Nephron progenitor cell (in vitro differentiated cells): ENCODE measurements at regions not wholly inside any gene's neighbourhood (a gene's known extent, or its start where the extent isn't known, plus 50 kb on each side); places are given as distances from the start of the nearest gene placed in this dataset.
A peak's percentile ranks its signal among the peaks of the same experiment; 100 is the strongest.

Source experiments
- DNase-seq: peaks from one replicate; pipeline ENCODE4 v3.0.0; 2021
- H3K27ac Mint-ChIP-seq: 2 replicates; pipeline ENCODE4 v1.8.0; 2021; ENCODE audit warnings: mild to moderate bottlenecking, moderate library complexity, mixed read lengths
- H3K27me3 Mint-ChIP-seq: 2 replicates; pipeline ENCODE4 v1.8.0; 2021; ENCODE audit warnings: mild to moderate bottlenecking, low read depth, mixed read lengths; ENCODE audit not compliant: poor library complexity
- H3K36me3 Mint-ChIP-seq: 2 replicates; pipeline ENCODE4 v1.8.0; 2021; ENCODE audit warnings: low read depth, mixed read lengths
- H3K4me1 Mint-ChIP-seq: 2 replicates; pipeline ENCODE4 v1.8.0; 2021; ENCODE audit warnings: mixed read lengths
- H3K4me3 Mint-ChIP-seq: 2 replicates; pipeline ENCODE4 v1.8.0; 2021; ENCODE audit warnings: mild to moderate bottlenecking, moderate library complexity, mixed read lengths
- H3K9me3 Mint-ChIP-seq: 2 replicates; pipeline ENCODE4 v1.8.0; 2021; ENCODE audit warnings: mild to moderate bottlenecking, moderate library complexity, mixed read lengths
- CTCF ChIP-seq: fragments of 200-600 bp; sonication (generic); IDR thresholded peaks from 2 replicates; pipeline ENCODE4 v1.5.0; 2021; ENCODE audit warnings: antibody characterized with exemption

- Mint-ChIP-seq H3K4me1 (peaks cover 15% of the 10 kb centered on the region), H3K27ac (no peak overlapping the region), H3K9me3 (no peaks in the 10 kb centered on the region), H3K36me3 (no peaks in the 10 kb centered on the region), H3K27me3 (peaks cover 10% of the 10 kb centered on the region), H3K4me3 (no peak overlapping the region)
- TF ChIP-seq CTCF, result no peak
- DNase-seq, result no peak
These were observed 53.3 kb downstream of the FOXD1 start for GRCh38 chr5:73395256-73395655.

- no peak overlapping the region for H3K27ac Mint-ChIP-seq
- no peak overlapping the region for H3K4me3 Mint-ChIP-seq
- H3K36me3 Mint-ChIP-seq, result no peaks in the 10 kb centered on the region
- H3K27me3 Mint-ChIP-seq, result peaks cover 9% of the 10 kb centered on the region
- no peaks in the 10 kb centered on the region for H3K9me3 Mint-ChIP-seq
- TF ChIP-seq CTCF, result no peak
- DNase-seq, result no peak
- peaks cover 15% of the 10 kb centered on the region for H3K4me1 Mint-ChIP-seq
These were observed 54.0 kb downstream of the FOXD1 start for GRCh38 chr5:73394610-73395009.

GRCh38 chr5:73393611-73394489 lies 54.7 kb downstream of the FOXD1 start:
- TF ChIP-seq CTCF, result no peak
- no peak overlapping the region for H3K27ac Mint-ChIP-seq

GRCh38 chr5:73392775-73393174 lies 55.8 kb downstream of the FOXD1 start:
- no peaks in the 10 kb centered on the region for H3K9me3 Mint-ChIP-seq
- H3K4me3 Mint-ChIP-seq, result no peak overlapping the region
- H3K36me3 Mint-ChIP-seq, result no peaks in the 10 kb centered on the region
- H3K27ac Mint-ChIP-seq, result no peak overlapping the region
- no peak for TF ChIP-seq CTCF
- H3K4me1 Mint-ChIP-seq, result peaks cover 28% of the 10 kb centered on the region
- no peak for DNase-seq
- H3K27me3 Mint-ChIP-seq, result peaks cover 7% of the 10 kb centered on the region

More at GRCh38 chr5:73393611-73394489, 54.7 kb downstream of the FOXD1 start:
- no peak for DNase-seq
- H3K4me3 Mint-ChIP-seq, result no peak overlapping the region
- no peaks in the 10 kb centered on the region for H3K9me3 Mint-ChIP-seq
- H3K36me3 Mint-ChIP-seq, result no peaks in the 10 kb centered on the region
- H3K27me3 Mint-ChIP-seq, result peaks cover 9% of the 10 kb centered on the region
- peaks cover 18% of the 10 kb centered on the region for H3K4me1 Mint-ChIP-seq

GRCh38 chr5:73391441-73391881 lies 57.1 kb downstream of the FOXD1 start:
- H3K4me1 Mint-ChIP-seq, result peaks cover 41% of the 10 kb centered on the region
- no peak overlapping the region for H3K4me3 Mint-ChIP-seq
- DNase-seq, result no peak
- H3K27me3 Mint-ChIP-seq, result no peaks in the 10 kb centered on the region
- TF ChIP-seq CTCF, result no peak
- no peaks in the 10 kb centered on the region for H3K9me3 Mint-ChIP-seq
- H3K27ac Mint-ChIP-seq, result peak overlapping the region; percentile 47
- H3K36me3 Mint-ChIP-seq, result no peaks in the 10 kb centered on the region

- no peak for TF ChIP-seq CTCF
- H3K36me3 Mint-ChIP-seq, result no peaks in the 10 kb centered on the region
- peaks cover 4% of the 10 kb centered on the region for H3K9me3 Mint-ChIP-seq
- H3K27ac Mint-ChIP-seq, result no peak overlapping the region
- H3K27me3 Mint-ChIP-seq, result no peaks in the 10 kb centered on the region
- no peak overlapping the region for H3K4me3 Mint-ChIP-seq
- peaks cover 43% of the 10 kb centered on the region for H3K4me1 Mint-ChIP-seq
- no peak for DNase-seq
These were observed 57.6 kb downstream of the FOXD1 start for GRCh38 chr5:73390972-73391371.
